Vagina (tissue), 2 donors: ENCODE measurements at regions not wholly inside any gene's neighbourhood (a gene's known extent, or its start where the extent isn't known, plus 50 kb on each side); places are given as distances from the start of the nearest gene placed in this dataset.

Experiments used
- DNase-seq, 2 donors: peaks; one replicate each; pipeline ENCODE4 v3.0.0-alpha.2; 2017; ENCODE audit errors: extremely low spot score in 2 of 2
- H3K27ac ChIP-seq: fragments of 200-600 bp; sonication (generic); one replicate; pipeline ENCODE4 v1.5.1; 2019
- H3K27me3 ChIP-seq: fragments of 200-600 bp; sonication (generic); one replicate; pipeline ENCODE4 v1.5.1; 2019
- H3K36me3 ChIP-seq, 2 donors: fragments of 200-600 bp; sonication (generic); one replicate each; pipeline ENCODE4 v1.5.1; 2017 to 2019
- H3K4me1 ChIP-seq: fragments of 200-600 bp; sonication (generic); one replicate; pipeline ENCODE4 v1.5.1; 2019
- H3K4me3 ChIP-seq, 2 donors: fragments of 200-600 bp; sonication (generic); 1 replicate in 1 of 2; 2 replicates in 1 of 2; pipeline ENCODE4 v1.5.1; 2016 to 2019
- H3K9me3 ChIP-seq: fragments of 200-600 bp; sonication (generic); one replicate; pipeline ENCODE4 v1.5.1; 2019
- POLR2A ChIP-seq, 2 donors: fragments of 450-650 bp; IDR thresholded peaks; one replicate each; pipeline ENCODE4 v1.6.1; 2017; ENCODE audit warnings: antibody characterized with exemption in 2 of 2, mild to moderate bottlenecking in 2 of 2, moderate library complexity in 2 of 2
- POLR2AphosphoS5 ChIP-seq, 2 donors: sonication (generic); formaldehyde crosslinking; IDR thresholded peaks; one replicate each; pipeline ENCODE4 v1.9.0; 2017; ENCODE audit warnings: antibody characterized with exemption in 2 of 2, mild to moderate bottlenecking in 2 of 2, low read depth in 1 of 2; ENCODE audit not compliant: insufficient read depth in 1 of 2
- intact Hi-C: fragments of 100-400 bp; cut with DNase I; formaldehyde crosslinking; loops from one replicate; pipeline ENCODE4 v1.15.1; 2023
- TF ChIP-seq, protein P1 (sequence below), 3 experiments: fragments of 450-650 bp in 2 of 3; fragments of 200-600 bp in 1 of 3; sonication (generic) in 1 of 3; IDR thresholded peaks; one replicate each; pipeline ENCODE4 v1.5.1; 2017 to 2019; ENCODE audit warnings: antibody characterized with exemption in 3 of 3, mild to moderate bottlenecking in 2 of 3, moderate library complexity in 2 of 3

DNA sequence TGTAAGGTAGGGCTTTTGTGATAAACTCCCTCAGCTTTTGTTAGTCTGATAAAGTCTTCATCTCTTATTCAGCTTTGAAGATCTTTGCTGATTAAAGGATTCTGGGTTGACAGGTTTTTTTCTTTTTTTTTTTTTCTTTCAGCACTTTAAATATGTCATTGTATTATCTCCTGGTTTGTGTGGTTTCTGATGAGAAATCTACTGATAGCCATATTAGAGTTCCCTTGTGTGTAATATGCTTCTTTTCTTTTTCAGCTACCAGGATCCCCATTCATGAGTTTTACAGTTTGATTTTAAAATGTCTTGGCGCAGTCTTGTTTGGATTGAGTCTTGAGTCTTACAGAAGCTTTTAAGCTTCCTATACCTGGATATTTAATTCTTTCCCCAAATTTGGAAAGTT, 504.5 kb downstream of the TLL1 start:
- H3K4me1 ChIP-seq: no peaks in the 10 kb centered on the region
- intact Hi-C loops: no loop called here
- no peak for DNase-seq
- peaks cover 4% of the 10 kb centered on the region for H3K9me3 ChIP-seq
- H3K4me3 ChIP-seq: no peak overlapping the region
- H3K27ac ChIP-seq: no peak overlapping the region
- H3K27me3 ChIP-seq: no peaks in the 10 kb centered on the region
- H3K36me3 ChIP-seq: no peaks in the 10 kb centered on the region
- TF ChIP-seq, protein P1, sequence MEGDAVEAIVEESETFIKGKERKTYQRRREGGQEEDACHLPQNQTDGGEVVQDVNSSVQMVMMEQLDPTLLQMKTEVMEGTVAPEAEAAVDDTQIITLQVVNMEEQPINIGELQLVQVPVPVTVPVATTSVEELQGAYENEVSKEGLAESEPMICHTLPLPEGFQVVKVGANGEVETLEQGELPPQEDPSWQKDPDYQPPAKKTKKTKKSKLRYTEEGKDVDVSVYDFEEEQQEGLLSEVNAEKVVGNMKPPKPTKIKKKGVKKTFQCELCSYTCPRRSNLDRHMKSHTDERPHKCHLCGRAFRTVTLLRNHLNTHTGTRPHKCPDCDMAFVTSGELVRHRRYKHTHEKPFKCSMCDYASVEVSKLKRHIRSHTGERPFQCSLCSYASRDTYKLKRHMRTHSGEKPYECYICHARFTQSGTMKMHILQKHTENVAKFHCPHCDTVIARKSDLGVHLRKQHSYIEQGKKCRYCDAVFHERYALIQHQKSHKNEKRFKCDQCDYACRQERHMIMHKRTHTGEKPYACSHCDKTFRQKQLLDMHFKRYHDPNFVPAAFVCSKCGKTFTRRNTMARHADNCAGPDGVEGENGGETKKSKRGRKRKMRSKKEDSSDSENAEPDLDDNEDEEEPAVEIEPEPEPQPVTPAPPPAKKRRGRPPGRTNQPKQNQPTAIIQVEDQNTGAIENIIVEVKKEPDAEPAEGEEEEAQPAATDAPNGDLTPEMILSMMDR (IDR thresholded peaks at IDR 0.05): no peak
- TF ChIP-seq POLR2A (IDR thresholded peaks at IDR 0.05): no peak
- no peak for TF ChIP-seq POLR2AphosphoS5 (IDR thresholded peaks at IDR 0.05; ENCODE audit: insufficient read depth in 1 of 2, low read depth in 1 of 2)

GRCh38 chr4:166386491-166387360, 513.7 kb downstream of the TLL1 start:
- Histone ChIP-seq H3K27ac (no peak overlapping the region), H3K27me3 (no peaks in the 10 kb centered on the region), H3K4me3 (no peak overlapping the region), H3K36me3 (no peaks in the 10 kb centered on the region), H3K9me3 (no peaks in the 10 kb centered on the region), H3K4me1 (no peaks in the 10 kb centered on the region)
- no peak for DNase-seq
- intact Hi-C loops: no loop called here
- TF ChIP-seq POLR2AphosphoS5 (IDR thresholded peaks at IDR 0.05; ENCODE audit: insufficient read depth in 1 of 2, low read depth in 1 of 2) (no peak), POLR2A (IDR thresholded peaks at IDR 0.05) (no peak)

DNA sequence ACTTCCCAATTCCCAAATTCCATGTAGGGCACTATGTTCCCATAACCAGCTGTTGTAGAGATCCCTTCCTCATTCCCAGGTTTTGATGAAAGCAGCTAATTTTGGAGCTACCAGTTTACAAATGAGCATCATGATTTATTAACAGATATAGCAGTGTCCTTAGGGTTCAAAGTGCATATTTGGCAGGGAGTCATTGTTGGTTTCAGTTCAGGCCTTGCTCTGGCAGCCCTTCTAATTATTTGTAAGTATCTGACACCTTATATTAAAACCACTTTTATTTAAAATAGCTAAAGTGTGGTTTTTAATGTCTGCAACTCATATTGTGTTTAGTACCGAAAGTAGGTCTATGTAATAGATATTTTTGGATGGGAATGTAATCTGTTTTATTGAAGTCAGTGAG, 518.5 kb downstream of the TLL1 start:
- Histone ChIP-seq H3K9me3 (no peaks in the 10 kb centered on the region), H3K27ac (no peak overlapping the region), H3K27me3 (no peaks in the 10 kb centered on the region), H3K4me1 (no peaks in the 10 kb centered on the region), H3K36me3 (no peaks in the 10 kb centered on the region), H3K4me3 (no peak overlapping the region)
- DNase-seq: no peak
- TF ChIP-seq, protein P1 (IDR thresholded peaks at IDR 0.05): no peak
- TF ChIP-seq POLR2AphosphoS5 (IDR thresholded peaks at IDR 0.05; ENCODE audit: insufficient read depth in 1 of 2, low read depth in 1 of 2) (no peak), POLR2A (IDR thresholded peaks at IDR 0.05) (no peak)
- intact Hi-C loops: no loop called here

GRCh38 chr4:166399021-166399420, 526.0 kb downstream of the TLL1 start:
- Histone ChIP-seq H3K4me1 (no peaks in the 10 kb centered on the region), H3K36me3 (no peaks in the 10 kb centered on the region), H3K4me3 (no peak overlapping the region), H3K27me3 (no peaks in the 10 kb centered on the region), H3K27ac (no peak overlapping the region), H3K9me3 (no peaks in the 10 kb centered on the region)
- TF ChIP-seq POLR2A (IDR thresholded peaks at IDR 0.05) (no peak), POLR2AphosphoS5 (IDR thresholded peaks at IDR 0.05; ENCODE audit: insufficient read depth in 1 of 2, low read depth in 1 of 2) (no peak)
- TF ChIP-seq, protein P1 (IDR thresholded peaks at IDR 0.05): no peak
- intact Hi-C loops: no loop called here
- DNase-seq: no peak

GRCh38 chr4:166400270-166400894, 527.3 kb downstream of the TLL1 start:
- intact Hi-C loops: no loop called here
- TF ChIP-seq POLR2A (IDR thresholded peaks at IDR 0.05): no peak
- TF ChIP-seq POLR2AphosphoS5 (IDR thresholded peaks at IDR 0.05; ENCODE audit: insufficient read depth in 1 of 2, low read depth in 1 of 2): no peak
- TF ChIP-seq, protein P1 (IDR thresholded peaks at IDR 0.05): no peak
- no peaks in the 10 kb centered on the region for H3K36me3 ChIP-seq
- no peak overlapping the region for H3K4me3 ChIP-seq
- no peaks in the 10 kb centered on the region for H3K9me3 ChIP-seq
- H3K27me3 ChIP-seq: no peaks in the 10 kb centered on the region
- H3K4me1 ChIP-seq: no peaks in the 10 kb centered on the region
- no peak for DNase-seq
- no peak overlapping the region for H3K27ac ChIP-seq
